ENCODE measurements at regions not wholly inside any gene's neighbourhood (a gene's known extent, or its start where the extent isn't known, plus 50 kb on each side); places are given as distances from the start of the nearest gene placed in this dataset.

- TF ChIP-seq ZNF274 (IDR thresholded peaks at IDR 0.05; ENCODE audit: low read depth, low read length) (no peak), YY1 (IDR thresholded peaks at IDR 0.05; ENCODE audit: insufficient read depth, insufficient read length) (no peak)
Measured at GRCh38 chr6:3913077-3913957, 64.1 kb downstream of the FAM50B start.

Measured in NT2/D1 (cell line).